AG09319 (cell line): ENCODE measurements at regions not wholly inside any gene's neighbourhood (a gene's known extent, or its start where the extent isn't known, plus 50 kb on each side); places are given as distances from the start of the nearest gene placed in this dataset.

Experiments used
- DNase-seq: peaks from one replicate; pipeline ENCODE4 v3.0.0-alpha.2; 2010; ENCODE audit warnings: low read depth; ENCODE audit errors: extremely low read depth
- TF ChIP-seq, protein P1 (sequence below): IDR thresholded peaks from 2 replicates; pipeline ENCODE4 v1.5.1; 2011; ENCODE audit warnings: low read depth, mild to moderate bottlenecking, inconsistent platforms, low read length, moderate library complexity

DNA sequence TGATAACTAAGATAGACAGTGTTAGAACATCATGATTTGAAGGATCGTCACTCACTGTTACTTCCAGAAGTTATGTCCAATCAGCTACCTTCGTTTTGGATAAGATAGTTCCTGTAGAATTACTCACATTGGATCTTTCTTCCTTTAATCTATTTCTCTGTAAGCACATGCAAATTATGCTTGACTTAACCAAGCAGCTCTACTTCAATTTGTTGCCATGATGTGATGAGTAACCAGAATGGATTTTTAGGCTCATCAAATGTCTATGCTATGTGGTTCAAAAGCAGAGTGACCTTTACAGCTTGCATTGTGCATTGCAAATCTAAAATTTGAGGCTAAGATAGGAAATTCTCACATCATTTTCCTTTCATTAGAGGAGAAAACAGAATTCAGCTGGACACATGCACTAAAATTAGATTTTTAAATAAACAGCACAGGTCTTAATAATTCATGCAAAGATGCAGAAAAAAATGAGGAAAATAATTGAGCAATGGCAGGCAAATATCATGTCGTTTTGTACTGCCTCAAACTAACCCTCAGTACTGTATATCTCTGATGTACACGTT lies 76.7 kb upstream of the ZFP64 start:
- peak; percentile 7 for DNase-seq
- TF ChIP-seq, protein P1, sequence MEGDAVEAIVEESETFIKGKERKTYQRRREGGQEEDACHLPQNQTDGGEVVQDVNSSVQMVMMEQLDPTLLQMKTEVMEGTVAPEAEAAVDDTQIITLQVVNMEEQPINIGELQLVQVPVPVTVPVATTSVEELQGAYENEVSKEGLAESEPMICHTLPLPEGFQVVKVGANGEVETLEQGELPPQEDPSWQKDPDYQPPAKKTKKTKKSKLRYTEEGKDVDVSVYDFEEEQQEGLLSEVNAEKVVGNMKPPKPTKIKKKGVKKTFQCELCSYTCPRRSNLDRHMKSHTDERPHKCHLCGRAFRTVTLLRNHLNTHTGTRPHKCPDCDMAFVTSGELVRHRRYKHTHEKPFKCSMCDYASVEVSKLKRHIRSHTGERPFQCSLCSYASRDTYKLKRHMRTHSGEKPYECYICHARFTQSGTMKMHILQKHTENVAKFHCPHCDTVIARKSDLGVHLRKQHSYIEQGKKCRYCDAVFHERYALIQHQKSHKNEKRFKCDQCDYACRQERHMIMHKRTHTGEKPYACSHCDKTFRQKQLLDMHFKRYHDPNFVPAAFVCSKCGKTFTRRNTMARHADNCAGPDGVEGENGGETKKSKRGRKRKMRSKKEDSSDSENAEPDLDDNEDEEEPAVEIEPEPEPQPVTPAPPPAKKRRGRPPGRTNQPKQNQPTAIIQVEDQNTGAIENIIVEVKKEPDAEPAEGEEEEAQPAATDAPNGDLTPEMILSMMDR, result no peak

DNA sequence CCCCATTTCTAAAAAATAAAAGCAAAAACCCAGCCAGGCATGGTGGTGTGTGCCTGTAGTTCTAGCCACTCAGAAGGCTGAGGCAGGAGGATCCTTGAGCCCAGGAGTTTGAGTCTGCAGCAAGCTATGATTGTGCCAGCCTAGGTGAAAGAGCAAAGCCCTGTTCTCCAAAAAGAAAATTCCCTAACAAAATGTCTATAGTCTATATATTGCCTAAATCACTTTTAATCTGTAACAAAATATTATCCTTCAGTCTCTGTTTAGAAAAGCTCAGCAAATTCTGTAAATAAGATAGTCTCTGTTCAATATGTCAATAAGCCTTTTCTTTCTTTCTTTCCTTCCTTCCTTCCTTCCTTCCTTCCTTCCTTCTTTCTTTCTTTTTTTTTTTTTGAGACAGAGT lies 75.8 kb upstream of the ZFP64 start:
- no peak for DNase-seq
- TF ChIP-seq, protein P1, result no peak

- TF ChIP-seq, protein P1, result no peak
- DNase-seq, result no peak
These were observed 72.2 kb upstream of the ZFP64 start for GRCh38 chr20:52263757-52264156.

- DNase-seq, result no peak
- TF ChIP-seq, protein P1, result no peak
These were observed 70.2 kb upstream of the ZFP64 start for GRCh38 chr20:52261792-52262191.

- no peak for DNase-seq
- TF ChIP-seq, protein P1, result no peak
These were observed 67.7 kb upstream of the ZFP64 start for GRCh38 chr20:52259295-52259694.

- no peak for DNase-seq
- TF ChIP-seq, protein P1, result no peak
These were observed 64.9 kb upstream of the ZFP64 start for GRCh38 chr20:52256454-52256853.

- TF ChIP-seq, protein P1, result no peak
- no peak for DNase-seq
These were observed 61.1 kb upstream of the ZFP64 start for GRCh38 chr20:52252664-52253063.
